ENCODE measurements at regions not wholly inside any gene's neighbourhood (a gene's known extent, or its start where the extent isn't known, plus 50 kb on each side); places are given as distances from the start of the nearest gene placed in this dataset.

DNA sequence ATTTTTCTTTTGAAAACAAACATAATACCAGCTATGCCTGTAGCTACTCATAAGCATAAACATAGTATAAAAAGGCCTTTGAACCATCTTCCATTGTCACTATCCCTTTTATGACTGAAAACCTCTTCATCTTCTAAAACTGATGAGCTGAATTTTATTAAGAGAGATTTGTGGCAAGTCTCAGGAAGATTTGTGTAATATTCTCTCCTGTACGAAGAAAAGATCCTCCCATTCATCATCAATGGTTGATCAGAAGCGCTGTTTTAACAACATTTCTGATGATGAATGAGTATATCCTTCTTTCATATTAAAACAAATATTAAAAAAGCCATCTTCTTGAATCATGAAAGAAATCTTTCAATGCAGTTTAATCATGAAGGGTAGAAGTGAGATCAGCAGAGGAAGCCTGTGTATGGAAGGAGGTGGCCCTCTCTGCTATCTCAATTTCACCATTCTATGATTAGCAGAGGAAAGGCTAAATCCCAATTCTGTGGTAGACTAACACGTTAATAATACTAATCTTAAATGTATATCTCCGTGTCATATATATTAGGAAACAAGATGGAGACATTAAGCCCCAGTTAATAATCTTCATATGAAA, 430.2 kb downstream of the FRK start:
- Histone ChIP-seq H3K27ac (ENCODE audit: low read depth, low read length) (no peak overlapping the region), H2AFZ (ENCODE audit: low read depth, low read length) (no peak overlapping the region), H3K4me2 (ENCODE audit: low read length) (no peak overlapping the region), H3K27me3 (ENCODE audit: insufficient read depth, low read length) (no peaks in the 10 kb centered on the region), H3K9ac (ENCODE audit: low read length) (no peak overlapping the region), H3K9me3 (ENCODE audit: insufficient read depth, low read depth, low read length) (no peaks in the 10 kb centered on the region), H3K36me3 (ENCODE audit: insufficient read depth, low read length) (no peaks in the 10 kb centered on the region), H3K79me2 (ENCODE audit: insufficient read depth, low read length) (no peaks in the 10 kb centered on the region), H3K4me3 (ENCODE audit: insufficient read depth, low read depth, low read length) (no peak overlapping the region), H3K4me1 (ENCODE audit: insufficient read depth, low read length) (no peaks in the 10 kb centered on the region), H4K20me1 (ENCODE audit: insufficient read depth, low read length) (no peaks in the 10 kb centered on the region)
- no peak for DNase-seq (ENCODE audit: low read depth)
- Mint-ChIP-seq H3K27me3 (ENCODE audit: low read depth, unreplicated experiment) (no peaks in the 10 kb centered on the region), H3K4me1 (ENCODE audit: low read depth, unreplicated experiment) (no peaks in the 10 kb centered on the region), H3K27ac (ENCODE audit: unreplicated experiment) (no peak overlapping the region), H3K9me3 (ENCODE audit: unreplicated experiment) (no peaks in the 10 kb centered on the region), H3K4me3 (ENCODE audit: unreplicated experiment) (no peak overlapping the region), H3K36me3 (ENCODE audit: low read depth, unreplicated experiment) (no peaks in the 10 kb centered on the region)
- no peak for FAIRE-seq
- TF ChIP-seq EZH2 (IDR thresholded peaks at IDR 0.05; ENCODE audit: insufficient read depth, low read length), result no peak
- TF ChIP-seq CTCF (IDR thresholded peaks at IDR 0.05; ENCODE audit: insufficient read depth, low read depth, low read length), result no peak

DNA sequence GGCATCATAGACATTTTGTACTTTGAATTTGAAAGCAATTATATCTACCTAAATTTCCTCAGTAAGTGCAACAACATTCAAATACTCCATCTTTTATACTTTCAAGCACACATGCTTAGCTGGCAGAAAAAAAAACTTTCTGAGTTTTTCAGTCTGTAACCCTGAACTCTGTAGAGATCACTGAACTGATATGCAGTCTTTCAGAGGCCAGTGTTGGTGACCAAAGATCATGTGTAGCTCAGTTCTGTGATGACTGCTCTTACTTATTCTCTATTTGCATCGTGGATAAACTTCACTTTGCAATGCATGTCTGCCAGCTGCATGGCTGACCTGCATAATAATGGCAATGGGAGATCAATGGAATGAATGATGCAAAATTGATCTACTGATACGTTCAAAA, 431.3 kb downstream of the FRK start:
- H2AFZ ChIP-seq (ENCODE audit: low read depth, low read length), result no peak overlapping the region
- no peaks in the 10 kb centered on the region for H3K9me3 Mint-ChIP-seq (ENCODE audit: unreplicated experiment)
- no peak for DNase-seq (ENCODE audit: low read depth)
- H3K9ac ChIP-seq (ENCODE audit: low read length), result no peak overlapping the region
- no peak overlapping the region for H3K4me3 ChIP-seq (ENCODE audit: insufficient read depth, low read depth, low read length)
- no peaks in the 10 kb centered on the region for H3K4me1 ChIP-seq (ENCODE audit: insufficient read depth, low read length)
- no peak overlapping the region for H3K4me2 ChIP-seq (ENCODE audit: low read length)
- no peak for TF ChIP-seq CTCF (IDR thresholded peaks at IDR 0.05; ENCODE audit: insufficient read depth, low read depth, low read length)
- TF ChIP-seq EZH2 (IDR thresholded peaks at IDR 0.05; ENCODE audit: insufficient read depth, low read length), result no peak
- FAIRE-seq, result no peak
- no peaks in the 10 kb centered on the region for H3K27me3 ChIP-seq (ENCODE audit: insufficient read depth, low read length)
- no peak overlapping the region for H3K4me3 Mint-ChIP-seq (ENCODE audit: unreplicated experiment)
- H4K20me1 ChIP-seq (ENCODE audit: insufficient read depth, low read length), result no peaks in the 10 kb centered on the region
- no peaks in the 10 kb centered on the region for H3K9me3 ChIP-seq (ENCODE audit: insufficient read depth, low read depth, low read length)
- H3K27me3 Mint-ChIP-seq (ENCODE audit: low read depth, unreplicated experiment), result no peaks in the 10 kb centered on the region
- no peaks in the 10 kb centered on the region for H3K4me1 Mint-ChIP-seq (ENCODE audit: low read depth, unreplicated experiment)
- no peaks in the 10 kb centered on the region for H3K79me2 ChIP-seq (ENCODE audit: insufficient read depth, low read length)
- no peaks in the 10 kb centered on the region for H3K36me3 Mint-ChIP-seq (ENCODE audit: low read depth, unreplicated experiment)
- no peak overlapping the region for H3K27ac ChIP-seq (ENCODE audit: low read depth, low read length)
- no peak overlapping the region for H3K27ac Mint-ChIP-seq (ENCODE audit: unreplicated experiment)
- H3K36me3 ChIP-seq (ENCODE audit: insufficient read depth, low read length), result no peaks in the 10 kb centered on the region

DNA sequence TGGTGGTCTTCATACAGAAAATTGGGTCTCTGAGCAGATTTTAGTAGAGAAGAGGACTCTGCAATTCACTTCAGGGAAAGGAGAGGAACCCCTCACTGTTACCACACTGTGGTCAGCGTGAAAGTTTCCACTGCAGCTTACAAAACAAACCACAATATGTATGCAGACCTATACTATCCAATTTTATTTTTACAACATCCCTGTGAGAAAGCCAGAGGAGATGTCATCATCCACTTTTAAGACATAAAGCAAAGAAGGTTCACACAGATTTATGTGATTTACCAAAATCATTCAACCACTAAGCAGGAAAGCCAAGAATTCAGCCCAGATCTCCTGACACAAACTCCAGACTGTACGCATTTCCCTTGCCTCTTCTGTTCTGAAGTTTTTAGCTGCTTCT, 442.4 kb downstream of the FRK start:
- no peaks in the 10 kb centered on the region for H3K9me3 ChIP-seq (ENCODE audit: insufficient read depth, low read depth, low read length)
- peak; percentile 18 for DNase-seq (ENCODE audit: low read depth)

More for the DNA sequence above, 442.4 kb downstream of the FRK start:
- Mint-ChIP-seq H3K4me3 (ENCODE audit: unreplicated experiment) (no peak overlapping the region), H3K9me3 (ENCODE audit: unreplicated experiment) (no peaks in the 10 kb centered on the region), H3K4me1 (ENCODE audit: low read depth, unreplicated experiment) (peaks cover 20% of the 10 kb centered on the region), H3K27me3 (ENCODE audit: low read depth, unreplicated experiment) (no peaks in the 10 kb centered on the region), H3K27ac (ENCODE audit: unreplicated experiment) (peak overlapping the region; percentile 8), H3K36me3 (ENCODE audit: low read depth, unreplicated experiment) (no peaks in the 10 kb centered on the region)
- H3K4me2 ChIP-seq (ENCODE audit: low read length), result no peak overlapping the region
- no peaks in the 10 kb centered on the region for H3K36me3 ChIP-seq (ENCODE audit: insufficient read depth, low read length)
- peaks cover under 1% of the 10 kb centered on the region for H3K4me1 ChIP-seq (ENCODE audit: insufficient read depth, low read length)
- H3K9ac ChIP-seq (ENCODE audit: low read length), result no peak overlapping the region
- H3K27ac ChIP-seq (ENCODE audit: low read depth, low read length), result no peak overlapping the region
- H3K4me3 ChIP-seq (ENCODE audit: insufficient read depth, low read depth, low read length), result no peak overlapping the region
- TF ChIP-seq EZH2 (IDR thresholded peaks at IDR 0.05; ENCODE audit: insufficient read depth, low read length), result no peak
- TF ChIP-seq CTCF (IDR thresholded peaks at IDR 0.05; ENCODE audit: insufficient read depth, low read depth, low read length), result no peak
- no peak for FAIRE-seq
- H2AFZ ChIP-seq (ENCODE audit: low read depth, low read length), result no peak overlapping the region
- H3K79me2 ChIP-seq (ENCODE audit: insufficient read depth, low read length), result no peaks in the 10 kb centered on the region
- H4K20me1 ChIP-seq (ENCODE audit: insufficient read depth, low read length), result no peaks in the 10 kb centered on the region
- H3K27me3 ChIP-seq (ENCODE audit: insufficient read depth, low read length), result no peaks in the 10 kb centered on the region

Measured in astrocyte (in vitro differentiated cells and primary cell).